GM19099 (cell line): ENCODE measurements at regions not wholly inside any gene's neighbourhood (a gene's known extent, or its start where the extent isn't known, plus 50 kb on each side); places are given as distances from the start of the nearest gene placed in this dataset.

ENCODE experiments used
- POLR2A ChIP-seq: IDR thresholded peaks from 3 replicates; pipeline ENCODE4 v1.6.1; 2011; ENCODE audit warnings: low read depth; ENCODE audit not compliant: insufficient read length; ENCODE audit errors: extremely low read depth

DNA sequence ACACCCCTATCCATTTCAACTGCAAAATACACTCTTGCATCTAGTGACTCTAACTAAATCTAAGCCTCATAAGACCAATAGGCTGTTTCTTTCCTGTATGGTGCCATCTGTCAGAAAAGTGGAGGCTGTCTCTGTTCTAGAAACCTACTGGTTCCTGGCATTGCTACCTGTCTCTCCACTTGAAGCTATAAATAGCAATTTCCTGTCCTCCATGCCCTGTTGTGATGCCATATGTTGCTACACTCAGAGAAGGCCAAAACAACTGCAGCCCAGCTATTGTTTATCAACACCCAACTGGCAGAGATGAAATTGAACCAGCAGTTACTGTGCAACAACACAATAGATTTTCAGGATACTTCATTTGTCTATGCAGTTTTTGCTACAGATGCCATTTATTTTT lies 1355.1 kb upstream of the SLC39A10 start:
- TF ChIP-seq POLR2A = no peak

- TF ChIP-seq POLR2A = no peak
Measured at GRCh38 chr2:194294156-194294555, 1362.9 kb upstream of the SLC39A10 start.

GRCh38 chr2:194291104-194291503 lies 1365.9 kb upstream of the SLC39A10 start:
- TF ChIP-seq POLR2A = no peak

GRCh38 chr2:194289712-194290346 lies 1367.2 kb upstream of the SLC39A10 start:
- TF ChIP-seq POLR2A = no peak

DNA sequence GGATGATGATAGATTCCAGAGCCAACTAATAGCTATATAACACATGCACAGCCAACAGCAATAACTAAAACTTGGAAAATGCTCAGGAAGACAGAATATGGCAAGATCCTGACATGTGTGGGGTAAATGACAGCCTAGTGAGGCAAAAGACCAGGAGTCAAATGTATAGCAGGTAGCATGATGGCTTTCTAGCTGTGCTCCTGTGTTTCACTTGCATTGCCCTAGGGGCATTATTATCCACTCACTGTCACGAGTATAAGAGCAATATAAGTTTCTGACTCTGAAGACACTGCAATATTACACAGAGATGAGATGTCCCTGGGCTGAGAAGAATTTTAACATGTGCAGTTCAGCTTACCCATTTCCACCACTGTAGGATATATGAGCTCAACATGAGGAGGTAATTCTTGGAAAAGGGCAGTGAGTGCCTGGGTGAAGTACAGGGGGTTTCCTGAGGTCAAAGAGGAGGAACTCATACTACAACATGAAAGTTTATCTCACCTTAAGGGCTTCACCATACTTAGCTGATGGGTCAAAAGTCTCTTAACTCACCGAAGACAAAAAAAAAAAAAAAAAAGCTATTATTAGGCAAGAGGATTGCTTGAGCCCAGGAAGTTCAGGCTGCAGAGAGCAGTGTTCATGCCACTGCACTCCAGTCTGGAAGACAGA lies 1385.6 kb upstream of the SLC39A10 start:
- no peak for TF ChIP-seq POLR2A

DNA sequence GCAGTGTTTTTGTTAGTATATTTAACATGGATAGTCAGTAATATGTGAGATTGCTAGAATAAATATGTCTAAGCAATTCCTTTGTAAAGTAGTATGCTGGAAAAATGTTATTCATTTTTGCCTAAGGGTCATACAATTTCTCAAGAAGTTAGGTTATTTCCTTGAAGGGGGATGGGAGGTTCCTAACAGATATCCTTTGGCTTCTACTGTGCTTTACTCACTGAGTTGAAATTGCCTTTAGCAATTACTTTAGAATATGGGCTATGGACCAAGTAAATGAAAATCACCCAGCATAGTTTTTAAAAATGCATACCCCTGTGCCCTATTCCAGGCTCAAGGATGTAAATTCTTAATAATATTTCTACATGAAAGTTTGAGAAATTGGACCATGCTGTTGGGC lies 1386.4 kb upstream of the SLC39A10 start:
- no peak for TF ChIP-seq POLR2A

DNA sequence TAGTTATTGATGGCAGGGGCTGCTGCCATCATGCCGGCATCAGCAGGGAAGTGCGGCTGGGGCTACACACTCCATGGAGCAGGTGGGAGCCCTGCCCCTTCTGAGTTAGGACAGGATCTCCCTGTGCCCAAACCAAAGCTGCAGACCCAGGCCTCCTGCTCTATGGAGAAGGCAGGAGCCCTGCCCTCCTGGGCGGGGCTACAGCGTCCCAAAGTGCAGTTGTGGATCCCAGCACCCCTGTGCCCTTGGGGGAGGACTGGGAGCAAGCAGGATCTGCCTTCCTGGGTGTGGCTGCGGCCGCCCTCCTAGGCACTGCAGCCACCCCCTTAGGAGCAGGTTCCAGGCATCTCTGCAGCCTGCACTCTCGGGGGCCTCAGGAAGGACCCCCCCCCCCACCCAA lies 1392.4 kb upstream of the SLC39A10 start:
- TF ChIP-seq POLR2A = no peak

GRCh38 chr2:194260185-194260584 lies 1396.8 kb upstream of the SLC39A10 start:
- no peak for TF ChIP-seq POLR2A

GRCh38 chr2:194257095-194257494 lies 1399.9 kb upstream of the SLC39A10 start:
- no peak for TF ChIP-seq POLR2A

- TF ChIP-seq POLR2A = no peak
Measured at GRCh38 chr2:194253528-194254259, 1403.3 kb upstream of the SLC39A10 start.

GRCh38 chr2:194252127-194252526 lies 1404.9 kb upstream of the SLC39A10 start:
- no peak for TF ChIP-seq POLR2A

GRCh38 chr2:194232600-194232999 lies 1424.4 kb upstream of the SLC39A10 start:
- no peak for TF ChIP-seq POLR2A

DNA sequence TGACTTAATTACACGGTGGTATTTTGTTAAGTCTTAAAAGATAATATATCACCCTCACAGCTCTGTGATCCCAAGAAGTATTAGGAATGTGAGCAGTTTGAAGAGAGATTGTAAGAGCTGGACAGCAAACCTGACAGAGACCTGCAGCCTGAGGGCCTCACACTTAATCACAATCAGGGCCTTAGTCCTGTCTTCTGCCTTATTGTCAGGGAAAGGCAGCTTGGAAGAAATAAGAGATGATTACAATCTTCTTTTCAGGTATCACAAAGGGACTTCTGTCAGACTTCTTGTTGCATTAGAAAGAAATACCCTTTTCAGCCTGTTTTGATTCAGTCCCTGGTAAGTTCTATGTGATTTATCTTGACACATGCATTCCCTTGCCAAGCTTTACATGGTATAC lies 1433.8 kb upstream of the SLC39A10 start:
- no peak for TF ChIP-seq POLR2A

DNA sequence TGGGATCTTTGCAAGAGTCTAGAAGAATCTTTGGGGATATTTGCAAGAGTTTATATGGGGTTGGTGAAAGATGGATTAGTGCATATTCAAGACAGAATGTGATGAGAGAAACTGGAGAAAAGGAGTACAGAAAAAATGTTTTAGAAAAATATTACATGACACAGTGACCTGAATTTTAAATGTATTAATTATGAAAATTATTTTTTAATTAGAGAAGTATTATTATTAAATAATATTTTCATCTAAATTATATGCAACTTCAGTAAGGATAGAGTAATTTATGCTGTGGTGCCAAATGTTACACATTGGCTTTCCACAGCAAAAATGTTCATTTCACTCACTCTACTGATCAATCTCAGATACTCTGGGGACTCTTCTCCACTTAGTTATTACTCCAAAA lies 1442.8 kb upstream of the SLC39A10 start:
- TF ChIP-seq POLR2A = no peak

DNA sequence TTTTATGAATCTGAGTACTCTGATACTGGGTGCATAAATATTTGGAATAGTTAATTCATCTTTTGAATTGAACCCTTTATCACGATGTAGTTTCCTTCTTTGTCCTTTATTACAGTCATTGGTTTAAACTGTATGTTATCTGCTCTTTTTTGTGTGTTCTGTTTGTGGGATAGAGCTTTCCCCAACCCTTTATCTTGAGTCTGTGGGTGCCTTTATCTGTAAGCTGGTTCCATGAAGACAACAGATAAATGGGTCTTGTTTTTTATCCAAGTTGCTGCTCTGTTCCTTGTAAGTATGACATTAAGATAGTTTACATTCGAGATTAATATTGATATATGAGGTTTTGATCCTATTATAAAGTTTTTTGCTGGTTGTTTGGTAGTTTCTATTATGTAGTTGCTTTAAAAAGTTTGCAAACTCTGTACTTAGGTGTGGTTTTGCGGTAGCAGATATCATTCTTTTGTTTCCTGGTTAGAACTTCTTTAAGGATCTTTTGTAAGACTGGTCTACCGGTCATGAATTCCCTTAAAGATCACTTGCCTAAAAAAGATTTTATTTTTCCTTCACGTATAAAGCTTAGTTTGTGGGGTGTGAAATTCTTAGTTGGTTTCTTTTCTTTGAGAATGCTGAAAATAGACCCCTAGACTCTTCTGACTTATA lies 1451.3 kb upstream of the SLC39A10 start:
- no peak for TF ChIP-seq POLR2A

DNA sequence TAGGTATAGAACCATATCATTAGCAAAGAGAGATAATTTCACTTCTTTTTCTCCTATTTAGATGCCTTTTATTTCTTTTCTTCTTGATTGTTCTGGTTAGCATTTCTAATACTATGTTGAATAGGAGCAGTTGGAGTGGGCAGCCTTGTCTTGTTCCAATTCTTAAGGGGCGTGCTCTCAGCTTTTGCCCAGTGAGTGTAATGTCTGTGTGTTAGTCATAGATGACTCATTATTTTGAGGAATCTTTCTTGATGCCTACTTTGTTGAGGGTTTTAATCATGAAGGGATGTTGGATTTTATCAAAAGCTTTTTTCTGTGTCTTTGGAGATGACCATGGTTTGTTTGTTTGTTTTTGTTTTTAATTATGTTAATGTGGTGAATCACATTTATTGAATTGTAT lies 1453.1 kb upstream of the SLC39A10 start:
- TF ChIP-seq POLR2A = no peak

DNA sequence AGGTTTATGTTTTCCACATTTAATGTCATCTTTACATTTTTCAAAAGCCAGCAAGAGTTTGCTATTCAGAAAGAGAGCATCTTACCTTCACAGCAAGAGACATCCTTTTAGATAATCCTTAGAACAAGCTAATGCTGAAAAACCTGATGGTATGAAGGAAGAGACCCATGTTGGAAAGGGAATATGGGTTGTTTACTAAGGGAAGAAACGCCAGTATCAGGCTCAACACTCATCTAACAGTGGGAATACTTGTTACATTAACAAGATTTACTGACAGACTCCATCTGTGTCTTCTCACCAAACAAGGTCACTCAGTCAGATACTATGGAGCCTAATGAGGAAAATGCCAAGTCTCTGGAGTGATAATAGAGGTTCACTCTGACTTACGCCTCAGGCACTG lies 1474.1 kb upstream of the SLC39A10 start:
- no peak for TF ChIP-seq POLR2A

DNA sequence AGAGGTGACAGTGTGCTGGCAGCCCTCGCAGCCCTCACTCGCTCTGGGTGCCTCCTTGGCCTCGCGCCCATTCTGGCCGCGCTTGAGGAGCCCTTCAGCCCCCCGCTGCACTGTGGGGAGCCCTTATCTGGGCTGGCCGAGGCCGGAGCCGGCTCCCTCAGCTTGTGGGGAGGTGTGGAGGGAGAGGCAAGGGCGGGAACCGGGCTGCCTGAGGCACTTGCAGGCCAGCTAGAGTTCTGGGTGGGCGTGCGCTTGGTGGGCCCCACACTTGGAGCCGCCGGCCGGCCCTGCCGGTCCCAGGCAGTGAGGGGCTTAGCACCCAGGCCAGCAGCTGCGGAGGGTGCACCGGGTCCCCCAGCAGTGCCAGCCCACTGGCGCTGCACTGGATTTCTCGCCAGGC lies 1480.9 kb upstream of the SLC39A10 start:
- no peak for TF ChIP-seq POLR2A
